Sigmoid colon (tissue), 6 donors: ENCODE measurements at regions not wholly inside any gene's neighbourhood (a gene's known extent, or its start where the extent isn't known, plus 50 kb on each side); places are given as distances from the start of the nearest gene placed in this dataset.

Experiments used
- DNase-seq: peaks from one replicate; pipeline ENCODE4 v3.0.0-alpha.2; 2019
- H3K27ac ChIP-seq, 4 donors: fragments of 200-600 bp; sonication (generic); one replicate each; pipeline ENCODE4 v1.5.1; 2016 to 2019; ENCODE audit warnings: mild to moderate bottlenecking in 1 of 4
- H3K27me3 ChIP-seq, 3 donors: fragments of 200-600 bp; sonication (generic); one replicate each; pipeline ENCODE4 v1.5.1; 2019; ENCODE audit warnings: mild to moderate bottlenecking in 1 of 3
- H3K36me3 ChIP-seq, 4 donors: fragments of 200-600 bp; sonication (generic); one replicate each; pipeline ENCODE4 v1.5.1; 2016 to 2019
- H3K4me1 ChIP-seq, 4 donors: fragments of 200-600 bp; sonication (generic); one replicate each; pipeline ENCODE4 v1.5.1; 2017 to 2019
- H3K4me3 ChIP-seq, 4 donors: fragments of 200-600 bp; sonication (generic); one replicate each; pipeline ENCODE4 v1.5.1; 2017 to 2019; ENCODE audit warnings: mild to moderate bottlenecking in 2 of 4, moderate library complexity in 1 of 4
- H3K9me3 ChIP-seq, 4 donors: fragments of 200-600 bp in 3 of 4; sonication (generic) in 3 of 4; one replicate each; pipeline versions ENCODE4 v1.5.1 to v1.6.1; 2013 to 2019
- CTCF ChIP-seq, 4 experiments: fragments of 450-650 bp in 3 of 4; fragments of 200-600 bp in 1 of 4; IDR thresholded peaks; one replicate each; pipeline ENCODE4 v1.5.1; 2016 to 2019; ENCODE audit warnings: antibody characterized with exemption in 4 of 4, mild to moderate bottlenecking in 3 of 4, moderate library complexity in 2 of 4
- EP300 ChIP-seq, 4 donors: sonication (generic); formaldehyde crosslinking; IDR thresholded peaks; one replicate each; pipeline ENCODE4 v1.6.1; 2017; ENCODE audit warnings: antibody characterized with exemption in 4 of 4
- POLR2A ChIP-seq, 2 donors: fragments of 450-650 bp; IDR thresholded peaks; one replicate each; pipeline ENCODE4 v1.6.1; 2016; ENCODE audit warnings: antibody characterized with exemption in 2 of 2, mild to moderate bottlenecking in 2 of 2, moderate library complexity in 2 of 2
- POLR2AphosphoS5 ChIP-seq, 4 donors: sonication (generic); formaldehyde crosslinking; IDR thresholded peaks; one replicate each; pipeline ENCODE4 v1.6.1; 2017; ENCODE audit warnings: antibody characterized with exemption in 4 of 4
- whole genome bisulfite sequencing, 2 donors: extraction: QIAGEN DNeasy Blood & Tissue Kit; methylation state at CpG; one replicate each; pipeline ENCODE4 v1.1.7; 2013; 5-methylcytosine and 5-hydroxymethylcytosine counted together
- intact Hi-C: fragments of 100-400 bp; cut with DNase I; formaldehyde crosslinking; loops from one replicate; pipeline ENCODE4 v1.15.1; 2023
- donor health status: healthy with polysubstance abuse.
- donor health status: healthy.

- H3K4me3 ChIP-seq = no peak overlapping the region
- TF ChIP-seq POLR2A (IDR thresholded peaks at IDR 0.05) (no peak), EP300 (IDR thresholded peaks at IDR 0.05) (no peak), POLR2AphosphoS5 (IDR thresholded peaks at IDR 0.05) (no peak), CTCF (IDR thresholded peaks at IDR 0.05) (no peak)
- no peaks in the 10 kb centered on the region for H3K36me3 ChIP-seq
- H3K27ac ChIP-seq = no peak overlapping the region
- WGBS, 2 donors = 77 to 81% methylated on average over 1 of the region's 1 CpG
- no peaks in the 10 kb centered on the region for H3K27me3 ChIP-seq
- H3K4me1 ChIP-seq = peaks cover 0 to 16% (median 11%) of the 10 kb centered on the region in 4 donors
- intact Hi-C loops = no loop called here
- no peaks in the 10 kb centered on the region for H3K9me3 ChIP-seq
- no peak for DNase-seq
Observed at GRCh38 chr14:104271391-104271790, 133.0 kb downstream of the KIF26A start.

- H3K4me1 ChIP-seq = peaks cover 0 to 27% (median 18%) of the 10 kb centered on the region in 4 donors
- intact Hi-C loops = no loop called here
- DNase-seq = no peak
- TF ChIP-seq POLR2A (IDR thresholded peaks at IDR 0.05) (no peak), EP300 (IDR thresholded peaks at IDR 0.05) (no peak), POLR2AphosphoS5 (IDR thresholded peaks at IDR 0.05) (no peak), CTCF (IDR thresholded peaks at IDR 0.05) (no peak)
- no peak overlapping the region for H3K4me3 ChIP-seq
- no peaks in the 10 kb centered on the region for H3K36me3 ChIP-seq
- no peaks in the 10 kb centered on the region for H3K9me3 ChIP-seq
- H3K27me3 ChIP-seq = no peaks in the 10 kb centered on the region
- 82 to 90% methylated on average over 9 of the region's 9 CpGs for WGBS, 2 donors
- H3K27ac ChIP-seq = peak overlapping the region in 3 of 4 donors; percentile 42 to 58 (median 44)
Observed at GRCh38 chr14:104274806-104275205, 136.4 kb downstream of the KIF26A start.

- Histone ChIP-seq H3K27ac (no peak overlapping the region), H3K4me3 (no peak overlapping the region), H3K36me3 (no peaks in the 10 kb centered on the region), H3K27me3 (no peaks in the 10 kb centered on the region), H3K9me3 (no peaks in the 10 kb centered on the region), H3K4me1 (peaks cover 0 to 30% (median 22%) of the 10 kb centered on the region in 4 donors)
- TF ChIP-seq EP300 (IDR thresholded peaks at IDR 0.05) = no peak
- no peak for TF ChIP-seq POLR2AphosphoS5 (IDR thresholded peaks at IDR 0.05)
- no peak for TF ChIP-seq CTCF (IDR thresholded peaks at IDR 0.05)
- 90% methylated on average over 30 of the region's 30 CpGs for WGBS, 2 donors
- DNase-seq = no peak
- intact Hi-C loops = no loop called here
Observed at GRCh38 chr14:104277416-104278213, 139.2 kb downstream of the KIF26A start.

GRCh38 chr14:104278214-104278534 is 139.8 kb downstream of the KIF26A start:
- intact Hi-C loops = no loop called here
- H3K4me3 ChIP-seq = no peak overlapping the region
- peaks cover 0 to 36% (median 28%) of the 10 kb centered on the region in 4 donors for H3K4me1 ChIP-seq
- H3K27me3 ChIP-seq = no peaks in the 10 kb centered on the region
- no peak for DNase-seq
- no peak overlapping the region for H3K27ac ChIP-seq
- no peak for TF ChIP-seq EP300 (IDR thresholded peaks at IDR 0.05)
- TF ChIP-seq POLR2AphosphoS5 (IDR thresholded peaks at IDR 0.05) = no peak
- WGBS, 2 donors = 90 to 94% methylated on average over 4 of the region's 4 CpGs
- H3K36me3 ChIP-seq = no peaks in the 10 kb centered on the region
- H3K9me3 ChIP-seq = no peaks in the 10 kb centered on the region

- H3K4me1 ChIP-seq = peaks cover 0 to 42% (median 37%) of the 10 kb centered on the region in 4 donors
- 93 to 95% methylated on average over 32 of the region's 32 CpGs for WGBS, 2 donors
- H3K27me3 ChIP-seq = no peaks in the 10 kb centered on the region
- no peak for TF ChIP-seq EP300 (IDR thresholded peaks at IDR 0.05)
- TF ChIP-seq POLR2AphosphoS5 (IDR thresholded peaks at IDR 0.05) = no peak
- no peak for TF ChIP-seq CTCF (IDR thresholded peaks at IDR 0.05)
- no peak for TF ChIP-seq POLR2A (IDR thresholded peaks at IDR 0.05)
- H3K27ac ChIP-seq = no peak overlapping the region
- intact Hi-C loops = no loop called here
- DNase-seq = peak; percentile 52
- H3K4me3 ChIP-seq = no peak overlapping the region
- no peaks in the 10 kb centered on the region for H3K9me3 ChIP-seq
- H3K36me3 ChIP-seq = no peaks in the 10 kb centered on the region
Observed at GRCh38 chr14:104280085-104280901, 141.9 kb downstream of the KIF26A start.
